Astrocyte (in vitro differentiated cells and primary cell): ENCODE measurements at regions not wholly inside any gene's neighbourhood (a gene's known extent, or its start where the extent isn't known, plus 50 kb on each side); places are given as distances from the start of the nearest gene placed in this dataset.
"Not testable (repeated sequence)": the region's sequence is repeated elsewhere in the genome, so short reads cannot be mapped to it uniquely, and the experiment has no call there.

Source experiments
- DNase-seq: peaks from one replicate; pipeline ENCODE4 v3.0.0-alpha.2; 2010; ENCODE audit warnings: low read depth
- FAIRE-seq: peaks from 2 replicates; lab custom pipeline; 2011; peaks lifted over from hg19 to GRCh38; lab: Jason Lieb, UNC
- H2AFZ ChIP-seq: 2 replicates; pipeline ENCODE4 v1.6.0; 2012; ENCODE audit warnings: low read depth, low read length, inconsistent platforms
- H3K27ac ChIP-seq: 2 replicates; pipeline ENCODE4 v1.5.1; 2011; ENCODE audit warnings: low read depth, low read length, inconsistent platforms
- H3K27me3 ChIP-seq: 2 replicates; pipeline ENCODE4 v1.6.0; 2011; ENCODE audit warnings: low read length, inconsistent platforms; ENCODE audit not compliant: insufficient read depth
- H3K36me3 ChIP-seq: 2 replicates; pipeline ENCODE4 v1.5.1; 2011; ENCODE audit warnings: low read length, inconsistent platforms; ENCODE audit not compliant: insufficient read depth
- H3K4me1 ChIP-seq: 2 replicates; pipeline ENCODE4 v1.5.1; 2011; ENCODE audit warnings: low read length, inconsistent platforms; ENCODE audit not compliant: insufficient read depth
- H3K4me2 ChIP-seq: 2 replicates; pipeline ENCODE4 v1.6.0; 2012; ENCODE audit warnings: low read length, inconsistent platforms
- H3K4me3 ChIP-seq: 2 replicates; pipeline ENCODE4 v1.5.1; 2011; ENCODE audit warnings: low read depth, mild to moderate bottlenecking, low read length, inconsistent platforms; ENCODE audit not compliant: insufficient read depth
- H3K79me2 ChIP-seq: 2 replicates; pipeline ENCODE4 v1.6.0; 2012; ENCODE audit warnings: mild to moderate bottlenecking, low read length, inconsistent platforms; ENCODE audit not compliant: insufficient read depth
- H3K9ac ChIP-seq: 2 replicates; pipeline ENCODE4 v1.6.0; 2012; ENCODE audit warnings: mild to moderate bottlenecking, low read length, inconsistent platforms
- H3K9me3 ChIP-seq: 2 replicates; pipeline ENCODE4 v1.5.1; 2012; ENCODE audit warnings: low read depth, mild to moderate bottlenecking, low read length, inconsistent platforms; ENCODE audit not compliant: insufficient read depth
- H4K20me1 ChIP-seq: 2 replicates; pipeline ENCODE4 v1.6.0; 2012; ENCODE audit warnings: low read length, inconsistent platforms; ENCODE audit not compliant: insufficient read depth
- H3K27ac Mint-ChIP-seq: one replicate; pipeline ENCODE4 v1.8.0; 2021; ENCODE audit warnings: mild to moderate bottlenecking, mixed read lengths; ENCODE audit not compliant: unreplicated experiment
- H3K27me3 Mint-ChIP-seq: one replicate; pipeline ENCODE4 v1.8.0; 2021; ENCODE audit warnings: low read depth, mixed read lengths; ENCODE audit not compliant: unreplicated experiment
- H3K36me3 Mint-ChIP-seq: one replicate; pipeline ENCODE4 v1.8.0; 2021; ENCODE audit warnings: low read depth, mixed read lengths; ENCODE audit not compliant: unreplicated experiment
- H3K4me1 Mint-ChIP-seq: one replicate; pipeline ENCODE4 v1.8.0; 2021; ENCODE audit warnings: low read depth, mixed read lengths; ENCODE audit not compliant: unreplicated experiment
- H3K4me3 Mint-ChIP-seq: one replicate; pipeline ENCODE4 v1.8.0; 2021; ENCODE audit warnings: mild to moderate bottlenecking, moderate library complexity, mixed read lengths; ENCODE audit not compliant: unreplicated experiment
- H3K9me3 Mint-ChIP-seq: one replicate; pipeline ENCODE4 v1.8.0; 2021; ENCODE audit warnings: mild to moderate bottlenecking, mixed read lengths; ENCODE audit not compliant: unreplicated experiment
- CTCF ChIP-seq: IDR thresholded peaks from 2 replicates; pipeline ENCODE4 v1.5.1; 2011; ENCODE audit warnings: low read depth, mild to moderate bottlenecking, inconsistent platforms, low read length, moderate library complexity; ENCODE audit not compliant: insufficient read depth
- EZH2 ChIP-seq: IDR thresholded peaks from 2 replicates; pipeline ENCODE4 v1.6.1; 2012; ENCODE audit warnings: mild to moderate bottlenecking, low read length, inconsistent platforms; ENCODE audit not compliant: insufficient read depth

GRCh38 chr9:87420884-87421283 is 76.8 kb upstream of the DAPK1 start:
- H4K20me1 ChIP-seq = no peaks in the 10 kb centered on the region
- FAIRE-seq = no peak
- H3K4me2 ChIP-seq = no peak overlapping the region
- no peaks in the 10 kb centered on the region for H3K36me3 ChIP-seq
- no peak overlapping the region for H2AFZ ChIP-seq
- H3K27me3 ChIP-seq = no peaks in the 10 kb centered on the region
- no peak overlapping the region for H3K9ac ChIP-seq
- no peaks in the 10 kb centered on the region for H3K79me2 ChIP-seq
- no peak for TF ChIP-seq EZH2
- TF ChIP-seq CTCF = no peak
- DNase-seq = no peak
- H3K4me1 ChIP-seq = no peaks in the 10 kb centered on the region
- no peak overlapping the region for H3K4me3 ChIP-seq
- Mint-ChIP-seq H3K9me3 (peaks cover under 1% of the 10 kb centered on the region), H3K4me1 (no peaks in the 10 kb centered on the region), H3K27me3 (peaks cover 4% of the 10 kb centered on the region), H3K27ac (no peak overlapping the region), H3K4me3 (no peak overlapping the region), H3K36me3 (no peaks in the 10 kb centered on the region)
- H3K9me3 ChIP-seq = no peaks in the 10 kb centered on the region
- H3K27ac ChIP-seq = no peak overlapping the region

- no peaks in the 10 kb centered on the region for H3K9me3 ChIP-seq
- Mint-ChIP-seq H3K4me1 (no peaks in the 10 kb centered on the region), H3K27me3 (peaks cover 2% of the 10 kb centered on the region), H3K36me3 (no peaks in the 10 kb centered on the region), H3K27ac (no peak overlapping the region), H3K9me3 (peaks cover 1% of the 10 kb centered on the region), H3K4me3 (no peak overlapping the region)
- H3K4me2 ChIP-seq = no peak overlapping the region
- TF ChIP-seq CTCF = no peak
- no peak for TF ChIP-seq EZH2
- no peak for DNase-seq
- no peak overlapping the region for H3K4me3 ChIP-seq
- H4K20me1 ChIP-seq = no peaks in the 10 kb centered on the region
- FAIRE-seq = no peak
- H3K27ac ChIP-seq = no peak overlapping the region
- no peak overlapping the region for H3K9ac ChIP-seq
- H3K79me2 ChIP-seq = no peaks in the 10 kb centered on the region
- no peaks in the 10 kb centered on the region for H3K27me3 ChIP-seq
- H2AFZ ChIP-seq = no peak overlapping the region
- H3K36me3 ChIP-seq = no peaks in the 10 kb centered on the region
- H3K4me1 ChIP-seq = no peaks in the 10 kb centered on the region
Observed at GRCh38 chr9:87421734-87422133, 75.9 kb upstream of the DAPK1 start.

DNA sequence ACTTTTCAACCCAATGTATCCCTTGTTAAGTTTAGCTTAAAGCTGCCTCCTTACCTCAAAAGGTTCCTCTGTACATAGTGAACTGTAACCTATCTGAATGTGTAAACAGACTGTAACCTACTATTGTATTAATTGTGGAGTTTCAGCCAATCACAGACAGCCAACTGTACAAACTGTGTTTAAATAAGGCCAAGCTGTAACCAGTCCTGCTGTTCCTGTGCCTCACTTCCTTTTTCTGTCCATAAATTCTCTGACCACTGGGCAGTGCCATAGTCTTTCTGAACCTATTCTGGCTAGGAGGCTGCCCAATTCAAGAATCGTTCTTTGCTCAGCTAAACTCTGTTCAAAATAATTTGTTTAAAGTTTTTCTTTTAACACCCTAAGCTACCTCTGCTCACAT is 74.7 kb upstream of the DAPK1 start:
- H3K9ac ChIP-seq = no peak overlapping the region
- H3K27me3 ChIP-seq = no peaks in the 10 kb centered on the region
- H3K36me3 ChIP-seq = no peaks in the 10 kb centered on the region
- H2AFZ ChIP-seq = no peak overlapping the region
- Mint-ChIP-seq H3K27ac (no peak overlapping the region), H3K9me3 (peaks cover 1% of the 10 kb centered on the region), H3K4me3 (no peak overlapping the region), H3K4me1 (no peaks in the 10 kb centered on the region), H3K36me3 (no peaks in the 10 kb centered on the region), H3K27me3 (peaks cover 2% of the 10 kb centered on the region)
- DNase-seq (no peak), FAIRE-seq (no peak)
- TF ChIP-seq EZH2 (no peak), CTCF (no peak)
- no peaks in the 10 kb centered on the region for H3K9me3 ChIP-seq
- no peaks in the 10 kb centered on the region for H3K4me1 ChIP-seq
- no peak overlapping the region for H3K4me2 ChIP-seq
- H3K4me3 ChIP-seq = no peak overlapping the region
- no peaks in the 10 kb centered on the region for H3K79me2 ChIP-seq
- H3K27ac ChIP-seq = no peak overlapping the region
- H4K20me1 ChIP-seq = no peaks in the 10 kb centered on the region

GRCh38 chr9:87423885-87424284 is 73.8 kb upstream of the DAPK1 start:
- not testable (repeated sequence) for H3K27me3 Mint-ChIP-seq, H3K79me2 ChIP-seq, H3K9ac ChIP-seq, H4K20me1 ChIP-seq, H3K9me3 Mint-ChIP-seq, H3K4me3 ChIP-seq, DNase-seq, H2AFZ ChIP-seq, H3K27ac ChIP-seq, H3K4me1 Mint-ChIP-seq, H3K4me1 ChIP-seq, H3K4me3 Mint-ChIP-seq, H3K4me2 ChIP-seq, H3K36me3 Mint-ChIP-seq, FAIRE-seq, H3K36me3 ChIP-seq, H3K27me3 ChIP-seq, H3K27ac Mint-ChIP-seq, H3K9me3 ChIP-seq
